ENCODE measurements at regions not wholly inside any gene's neighbourhood (a gene's known extent, or its start where the extent isn't known, plus 50 kb on each side); places are given as distances from the start of the nearest gene placed in this dataset.

DNA sequence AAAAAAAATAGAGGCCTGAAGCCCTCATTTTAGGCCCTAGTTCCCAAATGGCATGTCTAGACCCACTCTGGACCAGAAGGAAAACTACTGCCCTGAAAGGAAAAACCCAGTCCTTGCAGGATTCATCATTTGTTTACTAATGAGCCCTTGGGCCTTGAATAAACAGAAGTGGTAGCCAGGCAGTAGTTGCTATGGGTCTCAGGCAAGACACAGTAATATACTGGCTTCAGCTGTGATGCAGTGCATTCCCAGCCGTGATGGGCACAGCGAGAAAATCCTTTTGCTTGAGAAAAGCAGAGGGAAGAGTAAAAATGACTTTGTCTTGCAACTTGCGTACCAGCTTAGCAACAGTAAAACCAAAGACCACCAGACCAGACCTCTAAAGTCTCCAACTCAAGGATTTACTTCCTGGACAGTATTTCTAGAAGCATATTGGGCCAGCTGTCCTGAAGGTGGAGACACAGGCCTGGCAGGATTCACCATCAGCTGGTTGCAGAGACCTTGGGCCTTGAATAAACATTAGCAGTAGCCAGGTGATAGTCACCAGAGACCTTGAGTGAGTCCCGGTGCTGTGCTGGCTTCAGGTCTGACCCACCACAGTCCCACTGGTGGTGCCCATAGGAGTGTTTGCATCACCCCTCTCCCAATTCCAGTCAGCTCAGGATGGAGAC lies 208.3 kb upstream of the SLITRK3 start:
- H3K9me3 ChIP-seq (ENCODE audit: control insufficient read depth in 4 of 4, insufficient read depth in 3 of 4, low read length in 3 of 4) = no peaks in the 10 kb centered on the region
- DNase-seq = peak in 1 of 3 donors; percentile 6
- no peaks in the 10 kb centered on the region for H3K36me3 ChIP-seq (ENCODE audit: control insufficient read depth in 4 of 4, insufficient read depth in 4 of 4, low read length in 4 of 4)
- no peaks in the 10 kb centered on the region for H3K27me3 ChIP-seq (ENCODE audit: control insufficient read depth in 3 of 3, insufficient read depth in 3 of 3, low read length in 2 of 3)
- ATAC-seq (ENCODE audit: insufficient read depth, low FRiP score) = no peak
- TF ChIP-seq, protein P1, sequence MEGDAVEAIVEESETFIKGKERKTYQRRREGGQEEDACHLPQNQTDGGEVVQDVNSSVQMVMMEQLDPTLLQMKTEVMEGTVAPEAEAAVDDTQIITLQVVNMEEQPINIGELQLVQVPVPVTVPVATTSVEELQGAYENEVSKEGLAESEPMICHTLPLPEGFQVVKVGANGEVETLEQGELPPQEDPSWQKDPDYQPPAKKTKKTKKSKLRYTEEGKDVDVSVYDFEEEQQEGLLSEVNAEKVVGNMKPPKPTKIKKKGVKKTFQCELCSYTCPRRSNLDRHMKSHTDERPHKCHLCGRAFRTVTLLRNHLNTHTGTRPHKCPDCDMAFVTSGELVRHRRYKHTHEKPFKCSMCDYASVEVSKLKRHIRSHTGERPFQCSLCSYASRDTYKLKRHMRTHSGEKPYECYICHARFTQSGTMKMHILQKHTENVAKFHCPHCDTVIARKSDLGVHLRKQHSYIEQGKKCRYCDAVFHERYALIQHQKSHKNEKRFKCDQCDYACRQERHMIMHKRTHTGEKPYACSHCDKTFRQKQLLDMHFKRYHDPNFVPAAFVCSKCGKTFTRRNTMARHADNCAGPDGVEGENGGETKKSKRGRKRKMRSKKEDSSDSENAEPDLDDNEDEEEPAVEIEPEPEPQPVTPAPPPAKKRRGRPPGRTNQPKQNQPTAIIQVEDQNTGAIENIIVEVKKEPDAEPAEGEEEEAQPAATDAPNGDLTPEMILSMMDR (IDR thresholded peaks at IDR 0.05; ENCODE audit: control extremely low read depth, extremely low read depth) = no peak
- WGBS, 2 donors = 85 to 86% methylated on average over 4 of the region's 4 CpGs
- H3K9ac ChIP-seq (ENCODE audit: insufficient read depth in 1 of 2, low read length in 2 of 2) = no peak overlapping the region
- H3K4me1 ChIP-seq (ENCODE audit: control insufficient read depth in 5 of 5, insufficient read depth in 5 of 5, low read length in 5 of 5) = no peaks in the 10 kb centered on the region
- no peak overlapping the region for H3K4me3 ChIP-seq
- H3K27ac ChIP-seq (ENCODE audit: low read depth in 1 of 2, low read length in 1 of 2) = no peak overlapping the region

DNA sequence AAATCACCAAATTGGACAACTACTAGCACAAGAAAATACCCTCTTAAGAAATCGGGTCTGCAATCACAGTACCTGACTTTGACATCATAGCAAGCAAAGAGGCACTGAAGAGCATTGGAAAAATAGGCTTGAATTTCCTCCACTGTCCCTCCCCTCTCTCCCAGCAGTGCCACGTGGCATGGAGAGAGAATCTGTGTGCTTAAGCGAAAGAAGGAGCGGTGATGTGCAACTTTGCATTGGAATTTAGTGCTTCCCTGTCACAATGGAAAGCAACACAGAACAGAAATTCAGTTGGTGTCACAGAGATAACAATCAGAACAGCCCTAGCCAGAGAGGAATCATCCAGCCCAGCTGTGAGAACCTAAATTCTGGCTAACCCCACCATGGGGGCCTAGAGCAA lies 207.5 kb upstream of the SLITRK3 start:
- Histone ChIP-seq H3K36me3 (ENCODE audit: control insufficient read depth in 4 of 4, insufficient read depth in 4 of 4, low read length in 4 of 4) (no peaks in the 10 kb centered on the region), H3K9me3 (ENCODE audit: control insufficient read depth in 4 of 4, insufficient read depth in 3 of 4, low read length in 3 of 4) (no peaks in the 10 kb centered on the region), H3K4me1 (ENCODE audit: control insufficient read depth in 5 of 5, insufficient read depth in 5 of 5, low read length in 5 of 5) (no peaks in the 10 kb centered on the region), H3K27ac (ENCODE audit: low read depth in 1 of 2, low read length in 1 of 2) (no peak overlapping the region), H3K27me3 (ENCODE audit: control insufficient read depth in 3 of 3, insufficient read depth in 3 of 3, low read length in 2 of 3) (no peaks in the 10 kb centered on the region), H3K4me3 (no peak overlapping the region), H3K9ac (ENCODE audit: insufficient read depth in 1 of 2, low read length in 2 of 2) (no peak overlapping the region)
- no peak for ATAC-seq (ENCODE audit: insufficient read depth, low FRiP score)
- DNase-seq = no peak
- TF ChIP-seq, protein P1 (IDR thresholded peaks at IDR 0.05; ENCODE audit: control extremely low read depth, extremely low read depth) = no peak
- 64 to 86% methylated on average over 4 of the region's 4 CpGs for WGBS, 2 donors

DNA sequence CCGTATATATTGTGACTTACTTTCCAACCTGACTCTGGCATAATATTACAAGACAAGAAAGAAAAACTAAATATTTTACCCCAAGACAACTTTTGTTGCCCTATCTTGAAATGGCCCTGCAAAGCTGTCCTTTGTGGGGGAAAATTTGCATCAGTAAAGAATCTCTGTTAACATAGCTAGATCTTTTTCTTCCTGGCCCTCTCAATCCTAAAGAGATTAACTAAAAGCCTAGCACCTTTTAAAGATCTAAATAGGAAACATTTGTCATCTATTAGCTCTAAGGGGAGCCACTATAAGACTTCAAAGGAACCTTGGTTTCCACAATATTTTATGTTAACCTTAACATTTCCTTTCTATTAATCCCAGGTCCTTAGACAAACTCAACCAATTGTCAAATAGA lies 199.0 kb upstream of the SLITRK3 start:
- Histone ChIP-seq H3K9me3 (ENCODE audit: control insufficient read depth in 4 of 4, insufficient read depth in 3 of 4, low read length in 3 of 4) (peaks cover 0 to 4% (median 0%) of the 10 kb centered on the region in 4 donors), H3K4me3 (no peak overlapping the region), H3K27ac (ENCODE audit: low read depth in 1 of 2, low read length in 1 of 2) (no peak overlapping the region), H3K9ac (ENCODE audit: insufficient read depth in 1 of 2, low read length in 2 of 2) (no peak overlapping the region), H3K36me3 (ENCODE audit: control insufficient read depth in 4 of 4, insufficient read depth in 4 of 4, low read length in 4 of 4) (no peaks in the 10 kb centered on the region), H3K4me1 (ENCODE audit: control insufficient read depth in 5 of 5, insufficient read depth in 5 of 5, low read length in 5 of 5) (peaks cover 0 to under 1% (median 0%) of the 10 kb centered on the region in 5 donors), H3K27me3 (ENCODE audit: control insufficient read depth in 3 of 3, insufficient read depth in 3 of 3, low read length in 2 of 3) (no peaks in the 10 kb centered on the region)
- TF ChIP-seq, protein P1 (IDR thresholded peaks at IDR 0.05; ENCODE audit: control extremely low read depth, extremely low read depth) = no peak
- ATAC-seq (ENCODE audit: insufficient read depth, low FRiP score) (no peak), DNase-seq (no peak)
- 86 to 90% methylated on average over 1 of the region's 1 CpG for WGBS, 2 donors

DNA sequence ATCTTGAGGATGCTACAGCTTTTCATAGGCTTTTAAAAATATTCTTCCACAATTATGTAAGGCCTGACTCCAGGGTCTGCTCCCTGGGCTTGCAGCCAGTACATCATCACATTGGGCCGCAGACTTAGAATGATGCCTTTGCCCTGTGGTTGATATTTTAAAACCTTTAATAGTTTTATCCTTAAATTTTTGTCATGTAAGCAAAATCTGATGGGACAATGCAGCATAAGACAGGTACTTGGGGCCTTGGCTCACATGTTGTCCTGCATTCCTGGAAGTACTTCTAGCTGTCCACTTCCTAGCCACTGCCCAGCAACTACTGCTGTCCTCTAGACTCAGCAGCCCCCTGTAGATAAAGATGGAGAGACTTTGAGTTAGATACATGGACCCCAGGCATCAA lies 197.3 kb upstream of the SLITRK3 start:
- Histone ChIP-seq H3K36me3 (ENCODE audit: control insufficient read depth in 4 of 4, insufficient read depth in 4 of 4, low read length in 4 of 4) (no peaks in the 10 kb centered on the region), H3K4me1 (ENCODE audit: control insufficient read depth in 5 of 5, insufficient read depth in 5 of 5, low read length in 5 of 5) (peaks cover 0 to 6% (median 0%) of the 10 kb centered on the region in 5 donors), H3K9ac (ENCODE audit: insufficient read depth in 1 of 2, low read length in 2 of 2) (no peak overlapping the region), H3K27ac (ENCODE audit: low read depth in 1 of 2, low read length in 1 of 2) (no peak overlapping the region), H3K27me3 (ENCODE audit: control insufficient read depth in 3 of 3, insufficient read depth in 3 of 3, low read length in 2 of 3) (no peaks in the 10 kb centered on the region), H3K4me3 (no peak overlapping the region), H3K9me3 (ENCODE audit: control insufficient read depth in 4 of 4, insufficient read depth in 3 of 4, low read length in 3 of 4) (peaks cover 0 to 4% (median 0%) of the 10 kb centered on the region in 4 donors)
- no peak for ATAC-seq (ENCODE audit: insufficient read depth, low FRiP score)
- WGBS, 2 donors = 83 to 97% methylated on average over 1 of the region's 1 CpG
- TF ChIP-seq, protein P1 (IDR thresholded peaks at IDR 0.05; ENCODE audit: control extremely low read depth, extremely low read depth) = no peak
- no peak for DNase-seq
